ENCODE measurements at regions not wholly inside any gene's neighbourhood (a gene's known extent, or its start where the extent isn't known, plus 50 kb on each side); places are given as distances from the start of the nearest gene placed in this dataset.

- FAIRE-seq, result no peak
- POLR2A ChIA-PET, result no interaction called here
- BruUV-seq (replicated peaks), result no TSS peak
- TF ChIP-seq ZFP91 (CRISPR knock-in tag; IDR thresholded peaks at IDR 0.05; ENCODE audit: borderline replicate concordance) (no peak), ZNF564 (CRISPR knock-in tag; IDR thresholded peaks at IDR 0.05) (no peak), ZNF770 (CRISPR knock-in tag; IDR thresholded peaks at IDR 0.05) (no peak), CENPBD1 (CRISPR knock-in tag; IDR thresholded peaks at IDR 0.05; ENCODE audit: borderline replicate concordance, low read depth) (no peak), PPARG (CRISPR knock-in tag; conservative IDR thresholded peaks at IDR 0.05) (no peak), MED1 (CRISPR knock-in tag; IDR thresholded peaks at IDR 0.05) (no peak), ZNF609 (CRISPR knock-in tag; IDR thresholded peaks at IDR 0.05; ENCODE audit: borderline replicate concordance) (no peak), ZNF282 (IDR thresholded peaks at IDR 0.05; ENCODE audit: partially characterized antibody) (no peak), POLR2AphosphoS5 (IDR thresholded peaks at IDR 0.05; ENCODE audit: low read depth, low read length) (no peak), GATAD1 (CRISPR knock-in tag; IDR thresholded peaks at IDR 0.05) (no peak), RFX3 (CRISPR knock-in tag; IDR thresholded peaks at IDR 0.05) (no peak), SMARCE1 (IDR thresholded peaks at IDR 0.05; ENCODE audit: borderline replicate concordance) (no peak), RNF2 (conservative IDR thresholded peaks at IDR 0.05; ENCODE audit: low read depth) (no peak)
Measured at GRCh38 chr5:122719991-122720746, 54.7 kb upstream of the SNX2 start.

More at GRCh38 chr5:122719991-122720746, 54.7 kb upstream of the SNX2 start:
- no peak overlapping the region for H3K9ac ChIP-seq (ENCODE audit: insufficient read depth, low read depth, low read length)
- 0 out of 5 replicates have a peak, but pooled peaks cover 0 to 3% of the 10 kb centered on the region in 2 experiments for H3K27me3 ChIP-seq (ENCODE audit: control insufficient read depth in 1 of 2, insufficient read depth in 2 of 2, low read length in 2 of 2)
- intact Hi-C loops (cut with micrococcal nuclease; ENCODE audit: unreplicated experiment), result no loop called here
- no peak overlapping the region for H2AFZ ChIP-seq (ENCODE audit: low read length)
- no peak overlapping the region for H3K4me3 ChIP-seq (replicated peaks in 1 of 3; ENCODE audit: insufficient read depth in 1 of 3, low read depth in 2 of 3, low read length in 3 of 3)
- WGBS (ENCODE audit: low lambda C conversion rate), result 55% methylated on average over 3 of the region's 3 CpGs
- no peak overlapping the region for H3K27ac ChIP-seq (ENCODE audit: extremely low read length, insufficient read depth, low read length)
- ATAC-seq, result no peak
- no peaks in the 10 kb centered on the region for H3K79me2 ChIP-seq (ENCODE audit: insufficient read depth, low read length)
- H3K36me3 ChIP-seq (replicated peaks in 1 of 2; ENCODE audit: control insufficient read depth in 1 of 2, insufficient read depth in 2 of 2, low read length in 2 of 2), result no peaks in the 10 kb centered on the region
- no peak for DNase-seq (ENCODE audit: low spot score)
- no peaks in the 10 kb centered on the region for H3K4me1 ChIP-seq (ENCODE audit: insufficient read depth, low read length)
- no peak overlapping the region for H3K4me2 ChIP-seq (ENCODE audit: low read depth, low read length)
- H4K20me1 ChIP-seq (ENCODE audit: insufficient read depth, low read length), result no peaks in the 10 kb centered on the region
- CTCF ChIA-PET (ENCODE audit: low intra/inter-chr PET ratio, low total read pairs), result no interaction called here
- H3K9me3 ChIP-seq (ENCODE audit: low read length), result no peaks in the 10 kb centered on the region
- in situ Hi-C loops (cut with HindIII; ENCODE audit: extremely low pct_ligation_motif_present, low pct_unique_long_range_greater_than_20kb), result no loop called here
